H9 (cell line): ENCODE measurements at regions not wholly inside any gene's neighbourhood (a gene's known extent, or its start where the extent isn't known, plus 50 kb on each side); places are given as distances from the start of the nearest gene placed in this dataset.

Experiments used
- DNase-seq: peaks from one replicate; pipeline ENCODE4 v3.0.0-alpha.2; 2017
- H2AFZ ChIP-seq: one replicate; pipeline ENCODE4 v1.6.1; 2013; ENCODE audit warnings: mild to moderate bottlenecking, low read length, control low read depth, moderate library complexity
- H2AK5ac ChIP-seq: 2 replicates; pipeline ENCODE4 v1.6.1; 2013; ENCODE audit warnings: low read length, control low read depth, mixed read lengths; ENCODE audit not compliant: insufficient read length
- H2BK120ac ChIP-seq: one replicate; pipeline ENCODE4 v1.6.1; 2013; ENCODE audit warnings: low read depth, mild to moderate bottlenecking, low read length, control low read depth, inconsistent platforms; ENCODE audit not compliant: poor library complexity, severe bottlenecking
- H2BK12ac ChIP-seq: 2 replicates; pipeline ENCODE4 v1.6.1; 2013; ENCODE audit warnings: low read length, control low read depth, mixed read lengths, low read depth; ENCODE audit not compliant: insufficient read length
- H2BK15ac ChIP-seq: 2 replicates; pipeline ENCODE4 v1.6.1; 2013; ENCODE audit warnings: low read depth, low read length, control low read depth
- H2BK20ac ChIP-seq: one replicate; pipeline ENCODE4 v1.6.1; 2013; ENCODE audit warnings: low read depth, mild to moderate bottlenecking, low read length, control low read depth, inconsistent platforms; ENCODE audit not compliant: poor library complexity, severe bottlenecking
- H2BK5ac ChIP-seq: 2 replicates; pipeline ENCODE4 v1.6.1; 2013; ENCODE audit warnings: low read length, control low read depth, mixed read lengths; ENCODE audit not compliant: insufficient read length
- H3K14ac ChIP-seq: 2 replicates; pipeline ENCODE4 v1.6.1; 2013; ENCODE audit warnings: low read length, control low read depth; ENCODE audit not compliant: insufficient read depth
- H3K18ac ChIP-seq: 2 replicates; pipeline ENCODE4 v1.6.1; 2013; ENCODE audit warnings: low read depth, mild to moderate bottlenecking, mixed read lengths, low read length, control low read depth; ENCODE audit not compliant: insufficient read length
- H3K23ac ChIP-seq: 2 replicates; pipeline ENCODE4 v1.6.1; 2013; ENCODE audit warnings: low read length, control low read depth, mixed read lengths, low read depth; ENCODE audit not compliant: insufficient read length
- H3K23me2 ChIP-seq: 2 replicates; pipeline ENCODE4 v1.6.1; 2013; ENCODE audit warnings: low read depth, mild to moderate bottlenecking, mixed read lengths, low read length, control low read depth; ENCODE audit not compliant: insufficient read length, poor library complexity, severe bottlenecking
- H3K27ac ChIP-seq: 2 replicates; pipeline ENCODE4 v1.5.1; 2013; ENCODE audit warnings: low read length, control low read depth, mixed read lengths, low read depth; ENCODE audit not compliant: insufficient read length
- H3K27me3 ChIP-seq: 2 replicates; pipeline ENCODE4 v1.6.1; 2013; ENCODE audit warnings: low read length, control low read depth, inconsistent platforms; ENCODE audit not compliant: insufficient read depth
- H3K4ac ChIP-seq: 2 replicates; pipeline ENCODE4 v1.6.1; 2013; ENCODE audit warnings: low read depth, mild to moderate bottlenecking, control low read depth, inconsistent platforms, low read length, moderate library complexity
- H3K4me1 ChIP-seq: 2 replicates; pipeline ENCODE4 v1.6.1; 2013; ENCODE audit warnings: low read length, control low read depth, inconsistent platforms; ENCODE audit not compliant: insufficient read depth
- H3K4me2 ChIP-seq: 2 replicates; pipeline ENCODE4 v1.6.1; 2013; ENCODE audit warnings: low read length, control low read depth, mixed read lengths; ENCODE audit not compliant: insufficient read length, insufficient read depth
- H3K56ac ChIP-seq: 2 replicates; pipeline ENCODE4 v1.6.1; 2013; ENCODE audit warnings: low read depth, mild to moderate bottlenecking, mixed read lengths, low read length, control low read depth; ENCODE audit not compliant: insufficient read length
- H3K79me1 ChIP-seq: 2 replicates; pipeline ENCODE4 v1.6.1; 2013; ENCODE audit warnings: low read depth, mild to moderate bottlenecking, moderate library complexity, low read length, control low read depth, inconsistent platforms; ENCODE audit not compliant: insufficient read depth, poor library complexity, severe bottlenecking
- H3K79me2 ChIP-seq: 2 replicates; pipeline ENCODE4 v1.6.1; 2013; ENCODE audit warnings: low read length, control low read depth, inconsistent platforms; ENCODE audit not compliant: insufficient read depth
- H3K9ac ChIP-seq: 2 replicates; pipeline ENCODE4 v1.6.1; 2013; ENCODE audit warnings: low read length, control low read depth, mixed read lengths; ENCODE audit not compliant: insufficient read length; ENCODE audit errors: extremely low read depth
- H3K9me3 ChIP-seq: one replicate; pipeline ENCODE4 v1.6.1; 2013; ENCODE audit warnings: low read depth, low read length, inconsistent platforms; ENCODE audit not compliant: control insufficient read depth
- H3T11ph ChIP-seq: one replicate; pipeline ENCODE4 v1.6.1; 2013; ENCODE audit warnings: mild to moderate bottlenecking, low read length, control low read depth, inconsistent platforms
- H4K20me1 ChIP-seq: one replicate; pipeline ENCODE4 v1.6.1; 2013; ENCODE audit not compliant: control insufficient read depth, insufficient read length, insufficient read depth
- H4K5ac ChIP-seq: 2 replicates; pipeline ENCODE4 v1.6.1; 2013; ENCODE audit warnings: low read depth, mild to moderate bottlenecking, mixed read lengths, low read length, control low read depth; ENCODE audit not compliant: insufficient read length
- H4K8ac ChIP-seq: replicated peaks from 2 replicates; pipeline ENCODE4 v1.6.1; 2013; ENCODE audit warnings: low read length, control low read depth, mixed read lengths, low read depth; ENCODE audit not compliant: insufficient read length
- H4K91ac ChIP-seq: 2 replicates; pipeline ENCODE4 v1.6.1; 2013; ENCODE audit warnings: low read depth, mild to moderate bottlenecking, moderate library complexity, mixed read lengths, low read length, control low read depth; ENCODE audit not compliant: insufficient read length
- H3K27ac Mint-ChIP-seq, 3 experiments: 2 replicates in 2 of 3; 3 replicates in 1 of 3; pipeline ENCODE4 v1.8.0; 2020 to 2021; ENCODE audit warnings: mixed read lengths in 3 of 3, mild to moderate bottlenecking in 1 of 3, moderate library complexity in 1 of 3
- H3K27me3 Mint-ChIP-seq: 2 replicates; pipeline ENCODE4 v1.8.0; 2021; ENCODE audit warnings: low read depth, mild to moderate bottlenecking, moderate library complexity, mixed read lengths
- H3K36me3 Mint-ChIP-seq, 3 experiments: 2 replicates in 2 of 3; 3 replicates in 1 of 3; pipeline ENCODE4 v1.8.0; 2020 to 2021; ENCODE audit warnings: low read depth in 3 of 3, mixed read lengths in 3 of 3; ENCODE audit not compliant: insufficient read depth in 1 of 3
- H3K4me1 Mint-ChIP-seq, 2 experiments: 2 replicates each; pipeline ENCODE4 v1.8.0; 2020; ENCODE audit warnings: mixed read lengths in 2 of 2
- H3K4me3 Mint-ChIP-seq, 2 experiments: 2 replicates in 1 of 2; 3 replicates in 1 of 2; pipeline ENCODE4 v1.8.0; 2020 to 2021; ENCODE audit warnings: mild to moderate bottlenecking in 2 of 2, mixed read lengths in 2 of 2, moderate library complexity in 1 of 2
- H3K9me3 Mint-ChIP-seq, 2 experiments: 2 replicates in 1 of 2; 3 replicates in 1 of 2; pipeline ENCODE4 v1.8.0; 2020; ENCODE audit warnings: mild to moderate bottlenecking in 2 of 2, mixed read lengths in 2 of 2, moderate library complexity in 1 of 2
- WGBS: extraction: QIAGEN DNeasy Blood & Tissue Kit; methylation state at CpG from one replicate; pipeline ENCODE4 v1.1.7; 2013; ENCODE audit warnings: missing lambda C conversion rate, low lambda C conversion rate, mixed read lengths; ENCODE audit not compliant: insufficient read length; ENCODE audit errors: extremely low coverage; 5-methylcytosine and 5-hydroxymethylcytosine counted together
- TF ChIP-seq, protein P1 (sequence below): fragments of 200-600 bp; sonication (generic); conservative IDR thresholded peaks from 3 replicates; pipeline ENCODE4 v1.8.0; 2021; ENCODE audit warnings: antibody characterized with exemption, mild to moderate bottlenecking

DNA sequence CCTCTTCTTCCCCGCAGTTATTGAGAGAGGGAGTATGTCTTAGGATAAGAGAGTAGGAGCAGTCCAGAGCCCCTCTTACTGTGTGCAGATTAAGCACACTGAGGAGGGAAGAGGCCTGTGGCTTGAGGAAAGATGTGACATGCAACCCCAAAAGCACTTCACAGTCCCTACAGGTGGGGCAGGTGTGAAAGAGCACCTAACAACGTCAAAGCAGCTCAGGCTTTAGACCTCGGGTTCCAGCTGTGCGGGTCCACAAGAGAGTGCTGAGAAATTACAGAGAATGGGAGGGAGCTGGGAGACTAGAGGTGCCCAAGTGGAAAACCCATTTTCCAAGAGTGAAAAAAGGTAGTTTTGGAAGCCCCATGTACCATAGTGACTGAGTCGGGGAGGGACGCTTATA, 127.6 kb downstream of the SLC25A47 start:
- no CpG with 5 or more reads among the region's 6 CpGs for WGBS
- Histone ChIP-seq H3K23ac (no peak overlapping the region), H4K8ac (no peak overlapping the region), H3K9me3 (no peaks in the 10 kb centered on the region), H2BK20ac (no peak overlapping the region), H3K79me2 (no peaks in the 10 kb centered on the region), H3K4ac (no peak overlapping the region), H2BK15ac (no peak overlapping the region), H2AFZ (no peak overlapping the region), H3K56ac (no peak overlapping the region), H2BK120ac (no peak overlapping the region), H3K4me2 (no peak overlapping the region), H3K4me1 (peaks cover 5% of the 10 kb centered on the region; the same call in 1 of the 2 replicates), H3T11ph (no peak overlapping the region), H3K18ac (no peak overlapping the region), H3K27ac (no peak overlapping the region), H2BK5ac (no peak overlapping the region), H2BK12ac (no peak overlapping the region), H4K20me1 (no peaks in the 10 kb centered on the region), H3K79me1 (no peaks in the 10 kb centered on the region), H3K27me3 (no peaks in the 10 kb centered on the region), H4K91ac (no peak overlapping the region), H4K5ac (no peak overlapping the region), H3K9ac (no peak overlapping the region), H2AK5ac (no peak overlapping the region), H3K14ac (no peak overlapping the region), H3K23me2 (no peaks in the 10 kb centered on the region)
- no peaks in the 10 kb centered on the region for H3K27me3 Mint-ChIP-seq
- peaks cover 32 to 33% of the 10 kb centered on the region in 2 experiments for H3K4me1 Mint-ChIP-seq
- no peak overlapping the region for H3K27ac Mint-ChIP-seq
- H3K9me3 Mint-ChIP-seq = no peaks in the 10 kb centered on the region
- TF ChIP-seq, protein P1, sequence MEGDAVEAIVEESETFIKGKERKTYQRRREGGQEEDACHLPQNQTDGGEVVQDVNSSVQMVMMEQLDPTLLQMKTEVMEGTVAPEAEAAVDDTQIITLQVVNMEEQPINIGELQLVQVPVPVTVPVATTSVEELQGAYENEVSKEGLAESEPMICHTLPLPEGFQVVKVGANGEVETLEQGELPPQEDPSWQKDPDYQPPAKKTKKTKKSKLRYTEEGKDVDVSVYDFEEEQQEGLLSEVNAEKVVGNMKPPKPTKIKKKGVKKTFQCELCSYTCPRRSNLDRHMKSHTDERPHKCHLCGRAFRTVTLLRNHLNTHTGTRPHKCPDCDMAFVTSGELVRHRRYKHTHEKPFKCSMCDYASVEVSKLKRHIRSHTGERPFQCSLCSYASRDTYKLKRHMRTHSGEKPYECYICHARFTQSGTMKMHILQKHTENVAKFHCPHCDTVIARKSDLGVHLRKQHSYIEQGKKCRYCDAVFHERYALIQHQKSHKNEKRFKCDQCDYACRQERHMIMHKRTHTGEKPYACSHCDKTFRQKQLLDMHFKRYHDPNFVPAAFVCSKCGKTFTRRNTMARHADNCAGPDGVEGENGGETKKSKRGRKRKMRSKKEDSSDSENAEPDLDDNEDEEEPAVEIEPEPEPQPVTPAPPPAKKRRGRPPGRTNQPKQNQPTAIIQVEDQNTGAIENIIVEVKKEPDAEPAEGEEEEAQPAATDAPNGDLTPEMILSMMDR = no peak
- H3K36me3 Mint-ChIP-seq = no peaks in the 10 kb centered on the region
- H3K4me3 Mint-ChIP-seq = no peak overlapping the region
- no peak for DNase-seq
